HepG2 (cell line): ENCODE measurements at regions not wholly inside any gene's neighbourhood (a gene's known extent, or its start where the extent isn't known, plus 50 kb on each side); places are given as distances from the start of the nearest gene placed in this dataset.
A peak's percentile ranks its signal among the peaks of the same experiment; 100 is the strongest.

Experiments used
- AHDC1 ChIP-seq: sonication (generic); formaldehyde crosslinking; IDR thresholded peaks from 2 replicates; pipeline ENCODE4 v1.5.1; 2020; ENCODE audit warnings: mild to moderate bottlenecking, missing genetic modification reagents, borderline replicate concordance
- FOXO4 ChIP-seq: sonication (generic); formaldehyde crosslinking; conservative IDR thresholded peaks from 2 replicates; pipeline ENCODE4 v1.8.1; 2023; ENCODE audit warnings: missing genetic modification reagents
- NR2F2 ChIP-seq: IDR thresholded peaks from 2 replicates; pipeline ENCODE4 v1.6.1; 2012; ENCODE audit warnings: low read depth, inconsistent platforms, borderline replicate concordance
- PCBP2 ChIP-seq: fragments of 200-400 bp; formaldehyde crosslinking; optimal IDR thresholded peaks from 2 replicates; pipeline ENCODE3; 2018; ENCODE audit warnings: low read length, low read depth; ENCODE audit not compliant: poor library complexity, severe bottlenecking
- PREB ChIP-seq: sonication (generic); formaldehyde crosslinking; IDR thresholded peaks from 2 replicates; pipeline ENCODE4 v1.4.0; 2020; ENCODE audit warnings: missing genetic modification reagents
- TCF7 ChIP-seq: sonication (generic); IDR thresholded peaks from 2 replicates; pipeline ENCODE4 v1.6.1; 2016; ENCODE audit warnings: antibody characterized with exemption, low read depth
- ZBTB3 ChIP-seq: sonication (generic); formaldehyde crosslinking; IDR thresholded peaks from 2 replicates; pipeline ENCODE4 v1.4.0; 2020; ENCODE audit warnings: low read depth, mild to moderate bottlenecking, moderate library complexity, missing genetic modification reagents, borderline replicate concordance
- ZBTB40 ChIP-seq, 2 experiments: fragments of 450-650 bp in 1 of 2; sonication (generic) in 1 of 2; formaldehyde crosslinking in 1 of 2; IDR thresholded peaks; 2 replicates each; pipeline versions ENCODE4 v1.6.1 to v1.8.0; 2016 to 2022; ENCODE audit warnings: antibody characterized with exemption in 1 of 2, mild to moderate bottlenecking in 1 of 2, missing genetic modification reagents in 1 of 2
- ZNF468 ChIP-seq: sonication (generic); formaldehyde crosslinking; IDR thresholded peaks from 2 replicates; pipeline ENCODE4 v1.8.0; 2022; ENCODE audit warnings: mild to moderate bottlenecking, moderate library complexity, missing genetic modification reagents
- ZNF678 ChIP-seq: sonication (generic); formaldehyde crosslinking; IDR thresholded peaks from 2 replicates; pipeline ENCODE4 v1.4.0; 2020; ENCODE audit warnings: mild to moderate bottlenecking, missing genetic modification reagents
- ZNF792 ChIP-seq: IDR thresholded peaks from 2 replicates; pipeline ENCODE4 v1.6.1; 2016

- TF ChIP-seq AHDC1 (CRISPR knock-in tag) (peak; percentile 77; the same call in 1 of the 2 replicates), ZNF678 (CRISPR knock-in tag) (no peak), PREB (CRISPR knock-in tag) (no peak), ZNF468 (CRISPR knock-in tag) (no peak), ZBTB40 (IDR thresholded peaks at IDR 0.05) (no peak), ZBTB40 (CRISPR knock-in tag; IDR thresholded peaks at IDR 0.05) (no peak), ZNF792 (no peak), NR2F2 (no peak), ZBTB3 (CRISPR knock-in tag) (no peak), FOXO4 (CRISPR knock-in tag) (no peak), TCF7 (peak; percentile 10; the same call in 1 of the 2 replicates), PCBP2 (no peak)
Measured at GRCh38 chr5:96199713-96200183, 233.3 kb downstream of the PCSK1 start (continued).
